Hepatocyte (in vitro differentiated cells): ENCODE measurements at regions not wholly inside any gene's neighbourhood (a gene's known extent, or its start where the extent isn't known, plus 50 kb on each side); places are given as distances from the start of the nearest gene placed in this dataset.

ENCODE experiments used
- CTCF ChIP-seq: fragments of 200-600 bp; sonication (generic); IDR thresholded peaks from 2 replicates; pipeline ENCODE4 v1.5.1; 2016; ENCODE audit warnings: antibody characterized with exemption, mild to moderate bottlenecking; ENCODE audit not compliant: poor library complexity
- EZH2 ChIP-seq: fragments of 200-600 bp; sonication (generic); IDR thresholded peaks from 2 replicates; pipeline ENCODE4 v1.6.1; 2016; ENCODE audit warnings: antibody characterized with exemption, mild to moderate bottlenecking, borderline replicate concordance
- EZH2phosphoT487 ChIP-seq: fragments of 200-600 bp; sonication (generic); IDR thresholded peaks from one replicate; pipeline ENCODE4 v1.6.1; 2018; ENCODE audit warnings: antibody characterized with exemption, mild to moderate bottlenecking, low read depth, moderate library complexity; ENCODE audit not compliant: unreplicated experiment, severe bottlenecking

DNA sequence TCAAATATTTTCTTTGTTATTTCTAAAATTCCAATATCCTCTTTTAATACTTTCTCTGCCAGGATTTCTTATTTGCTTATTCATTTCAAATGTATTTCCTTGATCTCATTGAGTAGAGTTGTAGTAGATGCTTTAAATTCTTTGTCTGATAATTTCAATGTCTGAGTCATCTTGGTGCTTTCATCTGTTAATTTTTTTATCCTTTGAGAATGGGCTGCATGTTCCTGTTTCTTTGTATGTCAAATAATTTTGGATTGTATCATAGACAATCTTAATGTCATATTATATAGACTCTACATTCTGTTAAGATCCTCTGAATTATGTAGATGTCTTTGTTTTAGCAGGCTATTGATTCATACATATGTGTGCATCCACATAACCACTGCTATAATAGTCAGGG, 57.5 kb downstream of the MYEOV start:
- TF ChIP-seq CTCF (no peak), EZH2phosphoT487 (no peak), EZH2 (no peak)
